ENCODE measurements at regions not wholly inside any gene's neighbourhood (a gene's known extent, or its start where the extent isn't known, plus 50 kb on each side); places are given as distances from the start of the nearest gene placed in this dataset.

DNA sequence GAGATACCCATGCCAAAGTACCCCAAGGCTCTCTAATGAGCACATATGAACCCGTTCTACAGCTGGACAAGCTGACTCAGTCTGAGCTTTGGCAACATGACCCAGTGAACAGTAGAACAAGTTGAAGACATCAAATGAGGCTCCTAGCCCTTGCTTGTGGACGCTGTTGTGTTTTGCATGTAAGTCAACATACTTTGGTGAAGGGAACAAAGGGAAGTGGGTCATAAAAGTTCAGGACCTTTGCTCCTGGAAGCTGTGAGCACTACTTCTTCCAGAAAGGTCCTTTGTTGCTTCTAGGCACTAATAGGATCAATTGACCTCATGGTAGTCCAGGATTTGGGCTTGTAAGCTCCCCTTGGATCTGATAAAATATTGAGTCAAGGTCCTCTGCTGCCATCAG lies 613.5 kb upstream of the TBX3 start:
- no peaks in the 10 kb centered on the region for H3K27me3 ChIP-seq (ENCODE audit: control insufficient read depth in 4 of 4, insufficient read depth in 4 of 4, low read length in 3 of 4)
- H3K36me3 ChIP-seq (ENCODE audit: control insufficient read depth in 4 of 4, insufficient read depth in 3 of 4, low read depth in 1 of 4, low read length in 3 of 4) = no peaks in the 10 kb centered on the region
- WGBS = 64% methylated on average over 2 of the region's 2 CpGs
- no peaks in the 10 kb centered on the region for H3K4me1 ChIP-seq (ENCODE audit: control insufficient read depth in 4 of 4, insufficient read depth in 4 of 4, low read length in 3 of 4)
- H3K9me3 ChIP-seq (ENCODE audit: control insufficient read depth in 4 of 4, low read length in 3 of 4) = peaks cover 0 to 2% (median 0%) of the 10 kb centered on the region in 4 donors
- H3K27ac ChIP-seq (ENCODE audit: low read depth in 1 of 2, low read length in 2 of 2) = no peak overlapping the region
- no peak for DNase-seq (ENCODE audit: low spot score)
- H3K9ac ChIP-seq (ENCODE audit: low read depth in 1 of 2, low read length in 2 of 2) = no peak overlapping the region
- no peak overlapping the region for H3K4me3 ChIP-seq (ENCODE audit: low read depth in 1 of 3, low read length in 3 of 3)
- TF ChIP-seq YY1 (IDR thresholded peaks at IDR 0.05) (no peak), EGR1 (IDR thresholded peaks at IDR 0.05; ENCODE audit: low read depth in 2 of 2) (no peak), NR2F2 (IDR thresholded peaks at IDR 0.05) (no peak), HNF4G (IDR thresholded peaks at IDR 0.05) (no peak), RXRA (IDR thresholded peaks at IDR 0.05) (no peak), FOXA2 (IDR thresholded peaks at IDR 0.05) (no peak)

DNA sequence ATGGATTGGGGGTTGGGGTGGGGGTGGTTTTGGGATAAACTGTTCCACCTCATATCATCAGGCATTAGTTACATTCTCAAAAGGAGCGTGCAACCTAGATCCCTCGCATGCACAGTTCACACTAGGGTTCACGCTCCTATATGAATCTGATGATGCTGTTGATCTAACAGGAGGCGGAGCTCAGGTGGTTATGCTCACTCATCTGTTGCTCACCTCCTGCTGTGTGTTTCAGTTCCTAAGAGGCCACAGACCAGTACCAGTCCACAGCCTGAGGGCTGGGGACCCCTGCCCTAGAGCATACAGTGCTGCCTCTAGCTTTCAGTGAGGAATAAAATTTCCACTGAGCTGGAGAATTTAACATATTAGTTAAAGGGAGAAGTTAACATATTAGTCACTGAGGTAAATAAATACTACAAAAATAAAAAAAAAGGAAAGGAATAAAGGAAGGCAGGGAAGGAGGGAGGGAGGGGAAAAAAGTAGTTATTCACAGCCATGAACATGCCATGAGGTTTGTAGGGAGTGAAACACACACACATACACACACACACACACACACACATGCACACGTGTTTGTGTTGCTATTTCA lies 612.7 kb upstream of the TBX3 start:
- Histone ChIP-seq H3K36me3 (ENCODE audit: control insufficient read depth in 4 of 4, insufficient read depth in 3 of 4, low read depth in 1 of 4, low read length in 3 of 4) (no peaks in the 10 kb centered on the region), H3K9ac (ENCODE audit: low read depth in 1 of 2, low read length in 2 of 2) (no peak overlapping the region), H3K4me3 (ENCODE audit: low read depth in 1 of 3, low read length in 3 of 3) (no peak overlapping the region), H3K4me1 (ENCODE audit: control insufficient read depth in 4 of 4, insufficient read depth in 4 of 4, low read length in 3 of 4) (no peaks in the 10 kb centered on the region), H3K27me3 (ENCODE audit: control insufficient read depth in 4 of 4, insufficient read depth in 4 of 4, low read length in 3 of 4) (no peaks in the 10 kb centered on the region), H3K27ac (ENCODE audit: low read depth in 1 of 2, low read length in 2 of 2) (no peak overlapping the region), H3K9me3 (ENCODE audit: control insufficient read depth in 4 of 4, low read length in 3 of 4) (no peaks in the 10 kb centered on the region)
- DNase-seq (ENCODE audit: low spot score) = no peak
- TF ChIP-seq FOXA2 (IDR thresholded peaks at IDR 0.05) (no peak), TAF1 (conservative IDR thresholded peaks at IDR 0.05) (no peak), EGR1 (IDR thresholded peaks at IDR 0.05; ENCODE audit: low read depth in 2 of 2) (no peak), RXRA (IDR thresholded peaks at IDR 0.05) (no peak), HNF4A (conservative IDR thresholded peaks at IDR 0.05) (no peak), YY1 (IDR thresholded peaks at IDR 0.05) (no peak), FOXA1 (IDR thresholded peaks at IDR 0.05) (no peak), RAD21 (IDR thresholded peaks at IDR 0.05) (no peak), NR2F2 (IDR thresholded peaks at IDR 0.05) (no peak)
- TF ChIP-seq, protein P1, sequence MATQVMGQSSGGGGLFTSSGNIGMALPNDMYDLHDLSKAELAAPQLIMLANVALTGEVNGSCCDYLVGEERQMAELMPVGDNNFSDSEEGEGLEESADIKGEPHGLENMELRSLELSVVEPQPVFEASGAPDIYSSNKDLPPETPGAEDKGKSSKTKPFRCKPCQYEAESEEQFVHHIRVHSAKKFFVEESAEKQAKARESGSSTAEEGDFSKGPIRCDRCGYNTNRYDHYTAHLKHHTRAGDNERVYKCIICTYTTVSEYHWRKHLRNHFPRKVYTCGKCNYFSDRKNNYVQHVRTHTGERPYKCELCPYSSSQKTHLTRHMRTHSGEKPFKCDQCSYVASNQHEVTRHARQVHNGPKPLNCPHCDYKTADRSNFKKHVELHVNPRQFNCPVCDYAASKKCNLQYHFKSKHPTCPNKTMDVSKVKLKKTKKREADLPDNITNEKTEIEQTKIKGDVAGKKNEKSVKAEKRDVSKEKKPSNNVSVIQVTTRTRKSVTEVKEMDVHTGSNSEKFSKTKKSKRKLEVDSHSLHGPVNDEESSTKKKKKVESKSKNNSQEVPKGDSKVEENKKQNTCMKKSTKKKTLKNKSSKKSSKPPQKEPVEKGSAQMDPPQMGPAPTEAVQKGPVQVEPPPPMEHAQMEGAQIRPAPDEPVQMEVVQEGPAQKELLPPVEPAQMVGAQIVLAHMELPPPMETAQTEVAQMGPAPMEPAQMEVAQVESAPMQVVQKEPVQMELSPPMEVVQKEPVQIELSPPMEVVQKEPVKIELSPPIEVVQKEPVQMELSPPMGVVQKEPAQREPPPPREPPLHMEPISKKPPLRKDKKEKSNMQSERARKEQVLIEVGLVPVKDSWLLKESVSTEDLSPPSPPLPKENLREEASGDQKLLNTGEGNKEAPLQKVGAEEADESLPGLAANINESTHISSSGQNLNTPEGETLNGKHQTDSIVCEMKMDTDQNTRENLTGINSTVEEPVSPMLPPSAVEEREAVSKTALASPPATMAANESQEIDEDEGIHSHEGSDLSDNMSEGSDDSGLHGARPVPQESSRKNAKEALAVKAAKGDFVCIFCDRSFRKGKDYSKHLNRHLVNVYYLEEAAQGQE (IDR thresholded peaks at IDR 0.05) = no peak
- TF ChIP-seq, protein P2, sequence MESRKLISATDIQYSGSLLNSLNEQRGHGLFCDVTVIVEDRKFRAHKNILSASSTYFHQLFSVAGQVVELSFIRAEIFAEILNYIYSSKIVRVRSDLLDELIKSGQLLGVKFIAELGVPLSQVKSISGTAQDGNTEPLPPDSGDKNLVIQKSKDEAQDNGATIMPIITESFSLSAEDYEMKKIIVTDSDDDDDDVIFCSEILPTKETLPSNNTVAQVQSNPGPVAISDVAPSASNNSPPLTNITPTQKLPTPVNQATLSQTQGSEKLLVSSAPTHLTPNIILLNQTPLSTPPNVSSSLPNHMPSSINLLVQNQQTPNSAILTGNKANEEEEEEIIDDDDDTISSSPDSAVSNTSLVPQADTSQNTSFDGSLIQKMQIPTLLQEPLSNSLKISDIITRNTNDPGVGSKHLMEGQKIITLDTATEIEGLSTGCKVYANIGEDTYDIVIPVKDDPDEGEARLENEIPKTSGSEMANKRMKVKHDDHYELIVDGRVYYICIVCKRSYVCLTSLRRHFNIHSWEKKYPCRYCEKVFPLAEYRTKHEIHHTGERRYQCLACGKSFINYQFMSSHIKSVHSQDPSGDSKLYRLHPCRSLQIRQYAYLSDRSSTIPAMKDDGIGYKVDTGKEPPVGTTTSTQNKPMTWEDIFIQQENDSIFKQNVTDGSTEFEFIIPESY (IDR thresholded peaks at IDR 0.05) = no peak
- TF ChIP-seq, protein P3, sequence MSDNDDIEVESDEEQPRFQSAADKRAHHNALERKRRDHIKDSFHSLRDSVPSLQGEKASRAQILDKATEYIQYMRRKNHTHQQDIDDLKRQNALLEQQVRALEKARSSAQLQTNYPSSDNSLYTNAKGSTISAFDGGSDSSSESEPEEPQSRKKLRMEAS (IDR thresholded peaks at IDR 0.05) = no peak
- TF ChIP-seq, protein P4, sequence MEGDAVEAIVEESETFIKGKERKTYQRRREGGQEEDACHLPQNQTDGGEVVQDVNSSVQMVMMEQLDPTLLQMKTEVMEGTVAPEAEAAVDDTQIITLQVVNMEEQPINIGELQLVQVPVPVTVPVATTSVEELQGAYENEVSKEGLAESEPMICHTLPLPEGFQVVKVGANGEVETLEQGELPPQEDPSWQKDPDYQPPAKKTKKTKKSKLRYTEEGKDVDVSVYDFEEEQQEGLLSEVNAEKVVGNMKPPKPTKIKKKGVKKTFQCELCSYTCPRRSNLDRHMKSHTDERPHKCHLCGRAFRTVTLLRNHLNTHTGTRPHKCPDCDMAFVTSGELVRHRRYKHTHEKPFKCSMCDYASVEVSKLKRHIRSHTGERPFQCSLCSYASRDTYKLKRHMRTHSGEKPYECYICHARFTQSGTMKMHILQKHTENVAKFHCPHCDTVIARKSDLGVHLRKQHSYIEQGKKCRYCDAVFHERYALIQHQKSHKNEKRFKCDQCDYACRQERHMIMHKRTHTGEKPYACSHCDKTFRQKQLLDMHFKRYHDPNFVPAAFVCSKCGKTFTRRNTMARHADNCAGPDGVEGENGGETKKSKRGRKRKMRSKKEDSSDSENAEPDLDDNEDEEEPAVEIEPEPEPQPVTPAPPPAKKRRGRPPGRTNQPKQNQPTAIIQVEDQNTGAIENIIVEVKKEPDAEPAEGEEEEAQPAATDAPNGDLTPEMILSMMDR (IDR thresholded peaks at IDR 0.05; ENCODE audit: low read depth, low read length, missing input control) = no peak
- 89% methylated on average over 5 of the region's 5 CpGs for WGBS

Measured in liver (tissue), 8 donors.